ENCODE measurements at regions not wholly inside any gene's neighbourhood (a gene's known extent, or its start where the extent isn't known, plus 50 kb on each side); places are given as distances from the start of the nearest gene placed in this dataset.

- no peak for TF ChIP-seq CTCF (IDR thresholded peaks at IDR 0.05)
- TF ChIP-seq POLR2A (IDR thresholded peaks at IDR 0.05) = no peak
Observed at GRCh38 chr1:198838022-198838342, 199.1 kb downstream of the PTPRC start.
